Neuron (in vitro differentiated cells): ENCODE measurements at regions not wholly inside any gene's neighbourhood (a gene's known extent, or its start where the extent isn't known, plus 50 kb on each side); places are given as distances from the start of the nearest gene placed in this dataset.

Experiments used
- H2AFZ ChIP-seq: one replicate; pipeline ENCODE4 v1.6.1; 2013; ENCODE audit warnings: low read depth, mild to moderate bottlenecking, inconsistent platforms, low read length, moderate library complexity
- H3K27me3 ChIP-seq: one replicate; pipeline ENCODE4 v1.6.1; 2013; ENCODE audit warnings: low read length; ENCODE audit not compliant: insufficient read depth
- H3K36me3 ChIP-seq: one replicate; pipeline ENCODE4 v1.6.1; 2013; ENCODE audit warnings: low read length; ENCODE audit not compliant: insufficient read depth
- H3K4me1 ChIP-seq: one replicate; pipeline ENCODE4 v1.6.1; 2013; ENCODE audit warnings: low read length; ENCODE audit not compliant: insufficient read depth
- H3K4me3 ChIP-seq: 2 replicates; pipeline ENCODE4 v1.5.1; 2013; ENCODE audit warnings: mild to moderate bottlenecking, low read length, moderate library complexity
- H3K9me3 ChIP-seq: one replicate; pipeline ENCODE4 v1.6.1; 2013; ENCODE audit warnings: low read length

DNA sequence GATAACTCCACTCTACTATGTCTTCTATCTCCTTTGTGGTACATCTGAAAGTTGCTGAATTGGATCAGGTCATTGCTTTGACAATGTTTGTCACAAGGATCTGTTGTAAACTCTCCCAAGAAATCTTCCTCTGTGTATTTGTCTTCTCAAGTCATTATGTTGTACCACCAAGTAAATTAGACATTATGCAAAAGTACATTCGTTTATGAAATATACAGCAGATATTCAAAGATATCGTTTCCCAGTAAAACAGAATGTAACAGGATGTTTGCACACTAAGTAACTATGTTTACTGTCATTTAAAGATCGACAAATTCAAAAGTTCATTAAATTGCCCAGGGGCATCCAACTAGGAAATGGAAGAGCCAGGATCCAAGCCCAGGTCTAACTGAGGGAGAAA, 739.4 kb downstream of the EFNB2 start:
- H3K4me1 ChIP-seq = no peaks in the 10 kb centered on the region
- H3K9me3 ChIP-seq = no peaks in the 10 kb centered on the region
- no peak overlapping the region for H2AFZ ChIP-seq
- H3K27me3 ChIP-seq = no peaks in the 10 kb centered on the region
- no peak overlapping the region for H3K4me3 ChIP-seq
- no peaks in the 10 kb centered on the region for H3K36me3 ChIP-seq

- Histone ChIP-seq H3K27me3 (no peaks in the 10 kb centered on the region), H3K4me1 (no peaks in the 10 kb centered on the region), H3K36me3 (no peaks in the 10 kb centered on the region), H3K9me3 (no peaks in the 10 kb centered on the region), H3K4me3 (no peak overlapping the region), H2AFZ (no peak overlapping the region)
Measured at GRCh38 chr13:105790923-105791322, 744.5 kb downstream of the EFNB2 start.

DNA sequence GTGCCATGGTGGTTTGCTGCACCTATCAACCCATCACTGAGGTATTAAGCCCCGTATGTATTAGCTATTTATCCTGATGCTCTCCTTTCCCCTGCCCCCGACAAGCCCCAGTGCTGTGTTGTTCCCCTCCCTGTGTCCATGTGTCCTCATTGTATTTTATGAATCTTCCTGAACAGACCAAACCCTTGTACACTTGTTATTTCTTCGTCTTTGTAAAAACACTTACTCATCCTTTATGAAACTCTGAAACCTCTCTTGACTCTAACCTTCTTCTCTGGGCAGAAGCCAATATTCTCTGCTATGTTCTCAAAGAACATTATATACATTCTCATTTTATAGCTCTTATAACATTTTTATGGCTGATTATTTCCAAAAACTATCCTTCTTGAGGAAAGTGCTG, 746.9 kb downstream of the EFNB2 start:
- no peak overlapping the region for H2AFZ ChIP-seq
- no peak overlapping the region for H3K4me3 ChIP-seq

GRCh38 chr13:105787632-105788031, 747.8 kb downstream of the EFNB2 start:
- Histone ChIP-seq H3K36me3 (no peaks in the 10 kb centered on the region), H3K4me1 (peaks cover 2% of the 10 kb centered on the region)

More for the DNA sequence above, 746.9 kb downstream of the EFNB2 start:
- Histone ChIP-seq H3K36me3 (no peaks in the 10 kb centered on the region), H3K4me1 (peaks cover 2% of the 10 kb centered on the region), H3K9me3 (no peaks in the 10 kb centered on the region), H3K27me3 (no peaks in the 10 kb centered on the region)

GRCh38 chr13:105785436-105785835, 750.0 kb downstream of the EFNB2 start:
- Histone ChIP-seq H3K36me3 (no peaks in the 10 kb centered on the region), H3K27me3 (no peaks in the 10 kb centered on the region), H3K4me3 (no peak overlapping the region), H2AFZ (no peak overlapping the region), H3K4me1 (peaks cover 2% of the 10 kb centered on the region), H3K9me3 (no peaks in the 10 kb centered on the region)

More at GRCh38 chr13:105787632-105788031, 747.8 kb downstream of the EFNB2 start:
- no peak overlapping the region for H2AFZ ChIP-seq
- H3K4me3 ChIP-seq = no peak overlapping the region
- H3K9me3 ChIP-seq = no peaks in the 10 kb centered on the region
- no peaks in the 10 kb centered on the region for H3K27me3 ChIP-seq

DNA sequence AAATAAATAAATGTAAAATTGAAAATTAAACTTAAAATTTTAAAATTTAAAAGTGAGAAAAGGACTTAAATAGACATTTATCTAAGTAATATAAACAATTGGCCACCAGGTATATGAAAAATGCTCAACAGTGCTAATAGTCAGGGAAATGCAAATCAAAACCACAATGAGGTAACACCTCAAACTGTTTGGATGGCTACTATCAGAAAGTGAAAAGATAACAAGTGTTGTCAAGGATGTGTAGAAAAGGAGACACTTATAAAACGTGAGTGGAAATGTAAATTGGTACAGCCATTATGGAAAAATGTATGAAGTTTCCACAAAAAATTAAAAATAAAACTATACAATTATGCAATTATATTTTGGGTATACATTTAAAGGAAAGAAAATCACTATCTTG, 752.2 kb downstream of the EFNB2 start:
- peaks cover 2% of the 10 kb centered on the region for H3K4me1 ChIP-seq
- H3K36me3 ChIP-seq = no peaks in the 10 kb centered on the region
- no peaks in the 10 kb centered on the region for H3K9me3 ChIP-seq
- no peak overlapping the region for H3K4me3 ChIP-seq
- H3K27me3 ChIP-seq = no peaks in the 10 kb centered on the region
- no peak overlapping the region for H2AFZ ChIP-seq

DNA sequence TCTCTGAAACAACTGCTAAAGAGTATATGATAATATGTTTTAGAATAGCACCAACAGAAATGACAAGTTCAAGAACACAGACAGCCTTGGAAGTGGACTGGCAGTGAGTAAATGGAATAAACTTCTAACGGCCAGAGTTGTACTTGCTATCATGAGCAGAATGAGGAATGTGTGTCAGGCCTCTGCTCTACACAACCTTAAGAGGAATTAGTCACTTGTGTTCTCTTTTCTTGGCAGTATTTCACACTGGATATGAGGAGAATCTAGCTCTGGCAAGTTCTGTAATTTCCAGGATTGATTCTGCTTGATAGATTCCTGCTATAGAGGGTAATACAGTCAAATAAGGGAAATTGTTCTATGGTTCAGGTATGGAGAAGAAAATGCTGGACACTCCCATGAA, 757.3 kb downstream of the EFNB2 start:
- Histone ChIP-seq H2AFZ (no peak overlapping the region), H3K9me3 (no peaks in the 10 kb centered on the region), H3K4me3 (no peak overlapping the region), H3K36me3 (no peaks in the 10 kb centered on the region), H3K27me3 (no peaks in the 10 kb centered on the region), H3K4me1 (peaks cover 12% of the 10 kb centered on the region)

- H3K4me3 ChIP-seq = no peak overlapping the region
- peaks cover 15% of the 10 kb centered on the region for H3K4me1 ChIP-seq
- no peaks in the 10 kb centered on the region for H3K9me3 ChIP-seq
Measured at GRCh38 chr13:105774739-105775460, 760.6 kb downstream of the EFNB2 start.

GRCh38 chr13:105773863-105774538, 761.5 kb downstream of the EFNB2 start:
- no peaks in the 10 kb centered on the region for H3K9me3 ChIP-seq
- peak overlapping the region; percentile 20 for H2AFZ ChIP-seq
- peaks cover 15% of the 10 kb centered on the region for H3K4me1 ChIP-seq
- H3K27me3 ChIP-seq = no peaks in the 10 kb centered on the region
- H3K4me3 ChIP-seq = no peak overlapping the region
- H3K36me3 ChIP-seq = no peaks in the 10 kb centered on the region

More at GRCh38 chr13:105774739-105775460, 760.6 kb downstream of the EFNB2 start:
- H3K36me3 ChIP-seq = no peaks in the 10 kb centered on the region
- no peak overlapping the region for H2AFZ ChIP-seq
- no peaks in the 10 kb centered on the region for H3K27me3 ChIP-seq

- Histone ChIP-seq H2AFZ (peak overlapping the region; percentile 75), H3K36me3 (no peaks in the 10 kb centered on the region), H3K4me3 (no peak overlapping the region), H3K9me3 (no peaks in the 10 kb centered on the region), H3K27me3 (no peaks in the 10 kb centered on the region), H3K4me1 (peaks cover 15% of the 10 kb centered on the region)
Measured at GRCh38 chr13:105773241-105773640, 762.2 kb downstream of the EFNB2 start.

- Histone ChIP-seq H3K9me3 (no peaks in the 10 kb centered on the region), H3K4me1 (no peaks in the 10 kb centered on the region), H2AFZ (no peak overlapping the region), H3K27me3 (no peaks in the 10 kb centered on the region), H3K4me3 (no peak overlapping the region), H3K36me3 (no peaks in the 10 kb centered on the region)
Measured at GRCh38 chr13:105764486-105764885, 771.0 kb downstream of the EFNB2 start.

DNA sequence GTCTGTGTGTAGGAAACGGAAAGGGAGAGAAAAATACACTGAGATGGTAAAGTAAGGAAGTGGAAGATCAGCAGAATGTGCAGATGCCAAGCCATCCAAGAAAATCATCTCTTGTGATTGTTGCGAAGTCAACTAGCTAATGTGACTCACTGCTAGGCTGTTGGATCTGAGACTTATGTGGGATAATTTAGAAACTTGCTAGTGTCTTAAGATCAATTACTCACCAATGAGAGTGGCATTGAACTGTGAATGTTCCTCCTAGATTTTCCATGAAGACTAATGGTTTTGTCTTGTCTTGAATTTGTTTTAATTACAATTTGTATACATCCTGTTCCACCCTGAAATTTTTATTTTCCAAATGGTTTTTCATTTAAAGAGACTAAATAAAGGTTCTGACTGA, 771.6 kb downstream of the EFNB2 start:
- H3K4me3 ChIP-seq = no peak overlapping the region
- H3K27me3 ChIP-seq = no peaks in the 10 kb centered on the region
- H2AFZ ChIP-seq = no peak overlapping the region
- H3K9me3 ChIP-seq = no peaks in the 10 kb centered on the region
- no peaks in the 10 kb centered on the region for H3K36me3 ChIP-seq
- no peaks in the 10 kb centered on the region for H3K4me1 ChIP-seq

DNA sequence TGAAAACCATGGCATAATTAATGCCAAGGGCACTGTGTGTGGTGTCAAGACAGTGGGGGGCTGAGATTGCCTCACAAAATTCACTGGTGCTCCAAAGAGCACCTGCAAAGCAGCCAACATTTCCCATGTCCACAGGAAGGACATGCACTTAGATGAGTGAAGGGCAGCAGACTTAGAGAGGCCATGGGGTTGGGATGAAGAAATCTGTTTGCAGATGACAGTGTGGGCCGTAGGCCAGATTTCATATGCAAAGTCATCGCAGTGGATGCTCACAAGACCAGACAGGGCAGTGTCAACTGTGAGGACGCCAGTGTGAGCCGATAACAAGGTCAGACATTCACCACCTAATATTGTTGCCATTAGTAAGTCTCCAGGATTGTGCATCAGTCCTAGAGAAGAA, 773.4 kb downstream of the EFNB2 start:
- Histone ChIP-seq H3K4me3 (no peak overlapping the region), H3K4me1 (no peaks in the 10 kb centered on the region), H2AFZ (no peak overlapping the region), H3K36me3 (no peaks in the 10 kb centered on the region), H3K9me3 (no peaks in the 10 kb centered on the region), H3K27me3 (no peaks in the 10 kb centered on the region)
